Mesendoderm (in vitro differentiated cells): ENCODE measurements at regions not wholly inside any gene's neighbourhood (a gene's known extent, or its start where the extent isn't known, plus 50 kb on each side); places are given as distances from the start of the nearest gene placed in this dataset.

Experiments
- DNase-seq: peaks from one replicate; pipeline ENCODE4 v3.0.0; 2013
- H2AK5ac ChIP-seq: 2 replicates; pipeline ENCODE4 v1.6.1; 2013; ENCODE audit warnings: low read length, inconsistent platforms
- H2BK120ac ChIP-seq: 2 replicates; pipeline ENCODE4 v1.6.1; 2013; ENCODE audit warnings: low read depth, mild to moderate bottlenecking, low read length, moderate library complexity, mixed read lengths
- H2BK15ac ChIP-seq: replicated peaks from 2 replicates; pipeline ENCODE4 v1.6.1; 2013; ENCODE audit warnings: low read depth, mild to moderate bottlenecking, moderate library complexity
- H2BK5ac ChIP-seq: 2 replicates; pipeline ENCODE4 v1.6.1; 2013; ENCODE audit warnings: low read length, inconsistent platforms
- H3K18ac ChIP-seq: 2 replicates; pipeline ENCODE4 v1.6.1; 2013; ENCODE audit warnings: mild to moderate bottlenecking, low read length, mixed read lengths
- H3K23ac ChIP-seq: one replicate; pipeline ENCODE4 v1.6.1; 2013; ENCODE audit warnings: low read length
- H3K27ac ChIP-seq: 2 replicates; pipeline ENCODE4 v1.5.1; 2013; ENCODE audit warnings: low read depth, mild to moderate bottlenecking, inconsistent platforms, low read length, moderate library complexity
- H3K27me3 ChIP-seq: 2 replicates; pipeline ENCODE4 v1.6.1; 2013; ENCODE audit warnings: low read length, control low read depth, mild to moderate bottlenecking, inconsistent platforms; ENCODE audit not compliant: insufficient read depth, poor library complexity
- H3K36me3 ChIP-seq: 2 replicates; pipeline ENCODE4 v1.6.1; 2013; ENCODE audit warnings: low read length, inconsistent platforms; ENCODE audit not compliant: control insufficient read depth, insufficient read depth
- H3K4ac ChIP-seq: one replicate; pipeline ENCODE4 v1.6.1; 2013; ENCODE audit warnings: low read depth, mild to moderate bottlenecking, low read length, moderate library complexity
- H3K4me1 ChIP-seq: 2 replicates; pipeline ENCODE4 v1.6.1; 2013; ENCODE audit warnings: low read depth, low read length, inconsistent platforms; ENCODE audit not compliant: control insufficient read depth
- H3K4me2 ChIP-seq: 2 replicates; pipeline ENCODE4 v1.6.1; 2013; ENCODE audit warnings: low read length
- H3K4me3 ChIP-seq: 2 replicates; pipeline ENCODE4 v1.5.1; 2013; ENCODE audit warnings: mild to moderate bottlenecking, low read length
- H3K56ac ChIP-seq: one replicate; pipeline ENCODE4 v1.6.1; 2013; ENCODE audit warnings: low read length
- H3K79me1 ChIP-seq: 2 replicates; pipeline ENCODE4 v1.6.1; 2013; ENCODE audit warnings: low read length, inconsistent platforms
- H3K79me2 ChIP-seq: 2 replicates; pipeline ENCODE4 v1.6.1; 2013; ENCODE audit warnings: mild to moderate bottlenecking, low read length; ENCODE audit not compliant: control insufficient read depth, insufficient read depth
- H3K9ac ChIP-seq: 2 replicates; pipeline ENCODE4 v1.6.1; 2013; ENCODE audit warnings: low read length, inconsistent platforms
- H4K5ac ChIP-seq: one replicate; pipeline ENCODE4 v1.6.1; 2013; ENCODE audit warnings: low read length
- H4K8ac ChIP-seq: one replicate; pipeline ENCODE4 v1.6.1; 2013; ENCODE audit warnings: low read depth, mild to moderate bottlenecking, control low read depth, low read length, moderate library complexity
- WGBS: extraction: QIAGEN DNeasy Blood & Tissue Kit; methylation state at CpG from one replicate; pipeline ENCODE4 v1.1.7; 2013; ENCODE audit warnings: low lambda C conversion rate, missing lambda C conversion rate; ENCODE audit not compliant: insufficient coverage; ENCODE audit errors: extremely low coverage; 5-methylcytosine and 5-hydroxymethylcytosine counted together

DNA sequence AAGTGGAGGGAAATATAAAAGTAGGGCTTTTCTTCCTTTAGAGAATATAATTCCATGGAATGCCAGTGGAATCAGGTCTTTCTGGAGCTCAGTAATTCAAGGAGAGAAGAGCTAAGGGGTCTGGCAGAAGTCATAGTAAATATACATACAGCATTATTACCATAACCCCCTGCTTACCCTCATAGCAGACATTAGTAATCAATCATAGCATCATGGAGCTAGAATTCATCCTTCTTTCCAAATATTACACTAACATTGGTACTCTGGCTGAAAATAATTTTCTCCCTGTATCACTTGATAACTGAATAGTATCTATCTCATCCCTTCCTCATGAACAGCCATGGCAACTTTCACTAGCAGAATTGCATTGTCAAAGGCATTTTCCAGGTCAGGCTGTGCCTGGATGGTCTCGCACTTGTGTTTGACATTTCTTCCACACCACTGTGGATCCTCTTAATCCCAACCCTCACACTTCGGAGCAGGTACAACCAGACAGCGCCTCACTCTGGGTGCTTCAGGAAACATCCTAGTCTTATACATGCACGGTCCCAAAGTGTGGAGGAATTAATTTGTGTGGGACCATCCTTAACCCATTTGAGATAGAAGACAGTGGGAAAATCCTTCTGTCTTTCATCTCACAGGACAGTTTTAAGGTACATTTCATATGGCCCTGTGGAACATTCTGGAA, 84.2 kb upstream of the SEC11C start:
- H3K79me1 ChIP-seq, result no peaks in the 10 kb centered on the region
- no peaks in the 10 kb centered on the region for H3K36me3 ChIP-seq
- no peak overlapping the region for H3K4me2 ChIP-seq
- no peak overlapping the region for H4K8ac ChIP-seq
- H3K27ac ChIP-seq, result no peak overlapping the region
- no peaks in the 10 kb centered on the region for H3K27me3 ChIP-seq
- H3K23ac ChIP-seq, result no peak overlapping the region
- no peaks in the 10 kb centered on the region for H3K4me1 ChIP-seq
- no peak overlapping the region for H3K56ac ChIP-seq
- H4K5ac ChIP-seq, result no peak overlapping the region
- H3K9ac ChIP-seq, result no peak overlapping the region
- H2BK5ac ChIP-seq, result no peak overlapping the region
- H3K4me3 ChIP-seq, result no peak overlapping the region
- no peaks in the 10 kb centered on the region for H3K79me2 ChIP-seq
- H2AK5ac ChIP-seq, result no peak overlapping the region
- H3K4ac ChIP-seq, result no peak overlapping the region
- no peak overlapping the region for H3K18ac ChIP-seq
- H2BK15ac ChIP-seq, result no peak overlapping the region
- no peak overlapping the region for H2BK120ac ChIP-seq
- no CpG with 5 or more reads among the region's 4 CpGs for WGBS
- peak; percentile 74 for DNase-seq

DNA sequence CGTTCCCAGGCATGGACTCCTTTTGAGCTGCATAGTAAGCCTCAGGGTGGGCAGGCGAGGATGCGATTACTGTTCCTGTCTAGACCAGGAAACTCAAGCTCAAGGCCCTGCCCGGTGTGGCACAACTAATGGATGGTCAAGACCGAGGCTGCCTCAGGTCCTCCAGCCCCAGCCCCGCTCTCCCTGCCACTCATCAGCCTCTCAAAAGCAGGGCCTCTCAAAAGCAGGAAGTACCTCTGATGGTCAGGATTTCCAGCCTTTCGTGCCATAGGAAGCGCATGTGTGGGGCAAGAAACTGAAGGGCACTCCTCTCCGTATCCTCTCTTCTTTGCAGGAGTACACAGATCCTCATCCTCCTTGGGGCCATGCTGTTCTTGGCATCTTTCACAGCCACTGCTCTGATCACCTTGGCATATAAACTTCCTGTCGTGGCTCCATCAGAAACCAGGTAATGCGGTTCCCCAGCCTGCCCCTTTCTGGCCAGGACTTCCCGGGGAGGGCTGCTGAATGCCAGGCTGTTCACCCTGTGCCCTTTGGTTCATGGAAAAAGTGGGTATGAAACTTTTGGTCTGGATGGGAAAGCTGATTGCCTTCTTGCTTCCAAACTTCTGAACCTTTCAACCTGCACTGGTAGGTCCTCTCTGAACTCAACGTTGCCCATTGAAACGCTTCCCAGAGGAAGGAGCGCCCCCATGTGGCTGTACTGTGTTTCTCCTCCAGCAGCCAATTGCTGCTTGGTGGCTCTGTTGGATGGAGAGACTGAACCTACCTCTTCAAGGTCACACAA, 82.8 kb upstream of the SEC11C start:
- H2AK5ac ChIP-seq, result no peak overlapping the region
- H3K23ac ChIP-seq, result no peak overlapping the region
- no peak overlapping the region for H2BK120ac ChIP-seq
- H3K4me1 ChIP-seq, result no peaks in the 10 kb centered on the region
- no peak overlapping the region for H3K9ac ChIP-seq
- DNase-seq, result peak; percentile 85
- H3K4ac ChIP-seq, result no peak overlapping the region
- no peaks in the 10 kb centered on the region for H3K36me3 ChIP-seq
- H3K27ac ChIP-seq, result no peak overlapping the region
- no peak overlapping the region for H4K8ac ChIP-seq
- WGBS, result no CpG with 5 or more reads among the region's 15 CpGs
- no peak overlapping the region for H3K4me2 ChIP-seq
- no peaks in the 10 kb centered on the region for H3K79me1 ChIP-seq
- no peaks in the 10 kb centered on the region for H3K27me3 ChIP-seq
- H2BK15ac ChIP-seq, result no peak overlapping the region
- H3K56ac ChIP-seq, result no peak overlapping the region
- no peak overlapping the region for H3K4me3 ChIP-seq
- no peak overlapping the region for H2BK5ac ChIP-seq
- no peak overlapping the region for H4K5ac ChIP-seq
- H3K79me2 ChIP-seq, result no peaks in the 10 kb centered on the region
- H3K18ac ChIP-seq, result no peak overlapping the region

DNA sequence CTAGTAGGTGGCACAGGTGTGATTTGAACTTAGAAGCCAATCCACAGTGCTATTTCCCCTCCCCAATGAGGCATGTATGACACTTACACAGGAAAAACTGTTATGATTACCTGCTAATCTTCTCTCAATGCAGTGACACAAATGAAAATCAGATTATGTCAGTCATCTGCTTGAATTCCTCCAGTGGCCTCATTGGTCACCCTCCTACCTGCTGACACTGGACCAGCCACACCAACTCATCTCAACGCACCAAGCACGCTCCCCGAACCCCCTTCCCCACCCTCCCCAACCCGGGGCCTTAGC, 82.2 kb upstream of the SEC11C start:
- Histone ChIP-seq H3K4me1 (no peaks in the 10 kb centered on the region), H3K36me3 (no peaks in the 10 kb centered on the region), H3K79me1 (no peaks in the 10 kb centered on the region), H3K27ac (no peak overlapping the region), H3K4me3 (no peak overlapping the region), H4K8ac (no peak overlapping the region), H2BK15ac (no peak overlapping the region), H3K18ac (no peak overlapping the region), H3K4ac (no peak overlapping the region), H3K9ac (no peak overlapping the region), H2BK120ac (no peak overlapping the region), H3K4me2 (no peak overlapping the region), H3K23ac (no peak overlapping the region), H3K27me3 (no peaks in the 10 kb centered on the region), H3K56ac (no peak overlapping the region), H2BK5ac (no peak overlapping the region), H2AK5ac (no peak overlapping the region), H3K79me2 (no peaks in the 10 kb centered on the region), H4K5ac (no peak overlapping the region)
- WGBS, result no CpG with 5 or more reads among the region's 4 CpGs
- DNase-seq, result no peak

DNA sequence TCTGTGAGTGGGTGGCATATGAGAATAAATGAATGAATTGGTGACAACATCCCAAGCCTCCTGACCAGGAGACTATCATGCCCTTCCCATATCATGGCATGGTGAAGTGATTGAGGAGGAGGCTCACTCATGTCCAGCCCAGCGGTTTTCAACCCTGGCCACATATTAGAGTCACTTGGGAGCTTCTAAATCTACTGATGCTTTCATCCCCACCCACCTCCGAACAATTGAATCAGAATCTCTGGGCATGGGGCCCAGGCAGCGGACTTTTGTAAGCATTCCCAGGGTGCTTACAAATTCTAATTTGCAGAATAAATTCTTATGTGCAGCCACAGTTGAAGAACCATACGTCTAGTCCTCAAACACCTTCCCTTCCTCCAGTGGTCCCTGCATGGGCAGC, 81.7 kb upstream of the SEC11C start:
- H2BK15ac ChIP-seq, result no peak overlapping the region
- no peaks in the 10 kb centered on the region for H3K79me2 ChIP-seq
- H4K5ac ChIP-seq, result no peak overlapping the region
- H3K18ac ChIP-seq, result no peak overlapping the region
- H3K9ac ChIP-seq, result no peak overlapping the region
- no peaks in the 10 kb centered on the region for H3K79me1 ChIP-seq
- no peak for DNase-seq
- no peak overlapping the region for H3K56ac ChIP-seq
- H2AK5ac ChIP-seq, result no peak overlapping the region
- H3K4me3 ChIP-seq, result no peak overlapping the region
- no peak overlapping the region for H4K8ac ChIP-seq
- H2BK120ac ChIP-seq, result no peak overlapping the region
- H3K27me3 ChIP-seq, result no peaks in the 10 kb centered on the region
- WGBS, result no CpG with 5 or more reads among the region's 4 CpGs
- H3K36me3 ChIP-seq, result no peaks in the 10 kb centered on the region
- no peak overlapping the region for H3K4me2 ChIP-seq
- no peaks in the 10 kb centered on the region for H3K4me1 ChIP-seq
- no peak overlapping the region for H3K4ac ChIP-seq
- no peak overlapping the region for H2BK5ac ChIP-seq
- H3K23ac ChIP-seq, result no peak overlapping the region
- H3K27ac ChIP-seq, result no peak overlapping the region

DNA sequence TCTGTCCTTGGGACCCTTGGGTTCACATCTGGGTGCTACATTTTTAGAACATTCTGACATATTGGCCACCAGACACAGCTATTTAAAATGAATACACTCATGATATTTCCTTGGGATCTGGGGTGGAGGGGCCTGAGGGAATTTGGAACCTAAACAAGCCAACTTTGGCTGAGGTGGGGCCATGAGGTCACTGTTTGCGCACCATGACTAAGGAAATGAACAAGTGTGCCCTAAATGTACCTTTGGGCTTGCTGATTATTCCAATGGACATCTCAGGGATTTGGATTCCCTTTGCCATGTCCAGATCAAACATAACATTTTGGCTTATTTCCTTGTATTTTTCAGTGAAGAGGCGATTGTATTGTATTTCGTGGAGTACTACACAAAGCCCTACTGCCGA, 80.5 kb upstream of the SEC11C start:
- Histone ChIP-seq H3K36me3 (no peaks in the 10 kb centered on the region), H3K27ac (no peak overlapping the region), H2BK5ac (no peak overlapping the region), H3K4ac (no peak overlapping the region), H3K4me2 (no peak overlapping the region), H3K18ac (no peak overlapping the region), H2BK120ac (no peak overlapping the region), H3K79me1 (no peaks in the 10 kb centered on the region), H2AK5ac (no peak overlapping the region), H3K27me3 (no peaks in the 10 kb centered on the region), H2BK15ac (no peak overlapping the region), H3K23ac (no peak overlapping the region), H3K4me3 (no peak overlapping the region), H3K9ac (no peak overlapping the region), H4K5ac (no peak overlapping the region), H4K8ac (no peak overlapping the region), H3K4me1 (no peaks in the 10 kb centered on the region), H3K56ac (no peak overlapping the region), H3K79me2 (no peaks in the 10 kb centered on the region)
- no CpG with 5 or more reads among the region's 4 CpGs for WGBS
- no peak for DNase-seq

DNA sequence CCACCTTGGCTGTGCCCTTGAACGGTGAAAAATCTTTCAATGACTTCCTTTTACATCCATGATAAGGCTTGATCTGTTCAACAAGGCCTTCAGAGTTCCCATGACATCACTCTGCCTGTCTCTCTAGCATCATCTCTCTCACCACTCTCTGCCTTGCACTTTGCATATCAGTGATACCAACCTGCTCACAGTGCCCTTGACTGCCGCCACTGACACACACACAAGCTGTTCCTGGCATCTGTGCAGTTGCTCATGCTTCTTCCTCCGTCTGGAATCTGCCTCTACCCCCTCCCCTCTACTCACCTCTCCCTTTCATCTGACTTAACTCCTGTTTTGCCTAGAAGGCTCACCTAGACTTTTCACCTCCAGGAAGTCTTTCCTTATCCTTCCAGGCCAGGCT, 79.1 kb upstream of the SEC11C start:
- DNase-seq, result no peak
- H3K4me2 ChIP-seq, result no peak overlapping the region
- H3K27ac ChIP-seq, result no peak overlapping the region
- no peak overlapping the region for H2BK15ac ChIP-seq
- no CpG with 5 or more reads among the region's 3 CpGs for WGBS
- H3K4me1 ChIP-seq, result no peaks in the 10 kb centered on the region
- H3K36me3 ChIP-seq, result no peaks in the 10 kb centered on the region
- no peak overlapping the region for H3K4me3 ChIP-seq
- no peaks in the 10 kb centered on the region for H3K79me2 ChIP-seq
- H4K8ac ChIP-seq, result no peak overlapping the region
- H2AK5ac ChIP-seq, result no peak overlapping the region
- no peak overlapping the region for H3K4ac ChIP-seq
- no peak overlapping the region for H3K23ac ChIP-seq
- no peak overlapping the region for H3K18ac ChIP-seq
- H3K79me1 ChIP-seq, result no peaks in the 10 kb centered on the region
- no peak overlapping the region for H4K5ac ChIP-seq
- no peak overlapping the region for H3K9ac ChIP-seq
- no peak overlapping the region for H3K56ac ChIP-seq
- H2BK120ac ChIP-seq, result no peak overlapping the region
- H2BK5ac ChIP-seq, result no peak overlapping the region
- H3K27me3 ChIP-seq, result no peaks in the 10 kb centered on the region
